ENCODE measurements at regions not wholly inside any gene's neighbourhood (a gene's known extent, or its start where the extent isn't known, plus 50 kb on each side); places are given as distances from the start of the nearest gene placed in this dataset.

- no peak for DNase-seq
These were observed 125.3 kb upstream of the KLF7 start for GRCh38 chr2:207290833-207291624.

GRCh38 chr2:207291625-207292252 is 126.0 kb upstream of the KLF7 start:
- DNase-seq: no peak

- DNase-seq: no peak
These were observed 130.7 kb upstream of the KLF7 start for GRCh38 chr2:207296265-207296948.

GRCh38 chr2:207300817-207301216 is 135.1 kb upstream of the KLF7 start:
- no peak for DNase-seq

- DNase-seq: no peak
These were observed 139.0 kb upstream of the KLF7 start for GRCh38 chr2:207304761-207305160.

GRCh38 chr2:207308519-207309224 is 142.9 kb upstream of the KLF7 start:
- DNase-seq: no peak

- DNase-seq: peak; percentile 12 to 74
These were observed 145.7 kb upstream of the KLF7 start for GRCh38 chr2:207311316-207312005.

GRCh38 chr2:207312006-207312356 is 146.2 kb upstream of the KLF7 start:
- no peak for DNase-seq

- no peak for DNase-seq
These were observed 148.2 kb upstream of the KLF7 start for GRCh38 chr2:207313947-207314346.

- no peak for DNase-seq
These were observed 149.4 kb upstream of the KLF7 start for GRCh38 chr2:207315131-207315530.

GRCh38 chr2:207316484-207316883 is 150.7 kb upstream of the KLF7 start:
- no peak for DNase-seq

GRCh38 chr2:207316906-207317305 is 151.2 kb upstream of the KLF7 start:
- no peak for DNase-seq

- DNase-seq: no peak
These were observed 151.7 kb upstream of the KLF7 start for GRCh38 chr2:207317378-207317984.

- no peak for DNase-seq
These were observed 152.5 kb upstream of the KLF7 start for GRCh38 chr2:207318181-207318628.

GRCh38 chr2:207319316-207319715 is 153.6 kb upstream of the KLF7 start:
- DNase-seq: no peak

GRCh38 chr2:207320381-207321159 is 154.8 kb upstream of the KLF7 start:
- no peak for DNase-seq

- no peak for DNase-seq
These were observed 155.8 kb upstream of the KLF7 start for GRCh38 chr2:207321514-207321913.

GRCh38 chr2:207324001-207324400 is 158.3 kb upstream of the KLF7 start:
- no peak for DNase-seq

- no peak for DNase-seq
These were observed 161.8 kb upstream of the KLF7 start for GRCh38 chr2:207327513-207327912.

GRCh38 chr2:207328944-207329386 is 163.2 kb upstream of the KLF7 start:
- no peak for DNase-seq

GRCh38 chr2:207330912-207331311 is 165.2 kb upstream of the KLF7 start:
- no peak for DNase-seq

Data from CD4-positive, alpha-beta T cell treated with Interferon alpha-2 for 1 hour (primary cell).